ENCODE measurements at regions not wholly inside any gene's neighbourhood (a gene's known extent, or its start where the extent isn't known, plus 50 kb on each side); places are given as distances from the start of the nearest gene placed in this dataset.
A peak's percentile ranks its signal among the peaks of the same experiment; 100 is the strongest.

- Histone ChIP-seq H3K4me2 (ENCODE audit: low read depth, low read length, poor library complexity, severe bottlenecking) (no peak overlapping the region), H3K79me2 (ENCODE audit: insufficient read depth, low read length) (no peaks in the 10 kb centered on the region), H3K9me3 (ENCODE audit: insufficient read depth, low read length) (no peaks in the 10 kb centered on the region)
These were observed 917.6 kb downstream of the NCAM2 start for GRCh38 chr21:21915816-21916215.

GRCh38 chr21:21921410-21922232, 923.4 kb downstream of the NCAM2 start:
- Histone ChIP-seq H3K9ac (ENCODE audit: low read length) (no peak overlapping the region), H3K4me3 (ENCODE audit: insufficient read depth, low read length, poor library complexity, severe bottlenecking) (no peak overlapping the region), H4K20me1 (ENCODE audit: low read depth, low read length) (no peaks in the 10 kb centered on the region), H3K36me3 (ENCODE audit: low read length) (no peaks in the 10 kb centered on the region), H3K27me3 (ENCODE audit: low read length) (no peaks in the 10 kb centered on the region), H3K79me2 (ENCODE audit: insufficient read depth, low read length) (no peaks in the 10 kb centered on the region), H2AFZ (ENCODE audit: low read depth, low read length, severe bottlenecking) (peak overlapping the region; percentile 47), H3F3A (ENCODE audit: insufficient read depth) (no peaks in the 10 kb centered on the region), H3K4me2 (ENCODE audit: low read depth, low read length, poor library complexity, severe bottlenecking) (no peak overlapping the region), H3K27ac (ENCODE audit: low read depth, low read length) (no peak overlapping the region), H3K9me3 (ENCODE audit: insufficient read depth, low read length) (no peaks in the 10 kb centered on the region), H3K9me2 (replicated peaks; ENCODE audit: insufficient read depth, low read length) (no peaks in the 10 kb centered on the region)
- no peak for TF ChIP-seq EZH2phosphoT487 (conservative IDR thresholded peaks at IDR 0.05; ENCODE audit: low read length)
- TF ChIP-seq, protein P1, sequence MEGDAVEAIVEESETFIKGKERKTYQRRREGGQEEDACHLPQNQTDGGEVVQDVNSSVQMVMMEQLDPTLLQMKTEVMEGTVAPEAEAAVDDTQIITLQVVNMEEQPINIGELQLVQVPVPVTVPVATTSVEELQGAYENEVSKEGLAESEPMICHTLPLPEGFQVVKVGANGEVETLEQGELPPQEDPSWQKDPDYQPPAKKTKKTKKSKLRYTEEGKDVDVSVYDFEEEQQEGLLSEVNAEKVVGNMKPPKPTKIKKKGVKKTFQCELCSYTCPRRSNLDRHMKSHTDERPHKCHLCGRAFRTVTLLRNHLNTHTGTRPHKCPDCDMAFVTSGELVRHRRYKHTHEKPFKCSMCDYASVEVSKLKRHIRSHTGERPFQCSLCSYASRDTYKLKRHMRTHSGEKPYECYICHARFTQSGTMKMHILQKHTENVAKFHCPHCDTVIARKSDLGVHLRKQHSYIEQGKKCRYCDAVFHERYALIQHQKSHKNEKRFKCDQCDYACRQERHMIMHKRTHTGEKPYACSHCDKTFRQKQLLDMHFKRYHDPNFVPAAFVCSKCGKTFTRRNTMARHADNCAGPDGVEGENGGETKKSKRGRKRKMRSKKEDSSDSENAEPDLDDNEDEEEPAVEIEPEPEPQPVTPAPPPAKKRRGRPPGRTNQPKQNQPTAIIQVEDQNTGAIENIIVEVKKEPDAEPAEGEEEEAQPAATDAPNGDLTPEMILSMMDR (IDR thresholded peaks at IDR 0.05; ENCODE audit: insufficient read depth, low read length, poor library complexity, severe bottlenecking): peak; percentile 82

More at GRCh38 chr21:21915816-21916215, 917.6 kb downstream of the NCAM2 start:
- Histone ChIP-seq H3K9me2 (replicated peaks; ENCODE audit: insufficient read depth, low read length) (no peaks in the 10 kb centered on the region), H2AFZ (ENCODE audit: low read depth, low read length, severe bottlenecking) (no peak overlapping the region), H3F3A (ENCODE audit: insufficient read depth) (no peaks in the 10 kb centered on the region), H3K27me3 (ENCODE audit: low read length) (no peaks in the 10 kb centered on the region), H4K20me1 (ENCODE audit: low read depth, low read length) (no peaks in the 10 kb centered on the region), H3K9ac (ENCODE audit: low read length) (no peak overlapping the region), H3K4me3 (ENCODE audit: insufficient read depth, low read length, poor library complexity, severe bottlenecking) (no peak overlapping the region), H3K27ac (ENCODE audit: low read depth, low read length) (no peak overlapping the region), H3K36me3 (ENCODE audit: low read length) (no peaks in the 10 kb centered on the region)
- no peak for TF ChIP-seq EZH2phosphoT487 (conservative IDR thresholded peaks at IDR 0.05; ENCODE audit: low read length)
- TF ChIP-seq, protein P1 (IDR thresholded peaks at IDR 0.05; ENCODE audit: insufficient read depth, low read length, poor library complexity, severe bottlenecking): no peak

DNA sequence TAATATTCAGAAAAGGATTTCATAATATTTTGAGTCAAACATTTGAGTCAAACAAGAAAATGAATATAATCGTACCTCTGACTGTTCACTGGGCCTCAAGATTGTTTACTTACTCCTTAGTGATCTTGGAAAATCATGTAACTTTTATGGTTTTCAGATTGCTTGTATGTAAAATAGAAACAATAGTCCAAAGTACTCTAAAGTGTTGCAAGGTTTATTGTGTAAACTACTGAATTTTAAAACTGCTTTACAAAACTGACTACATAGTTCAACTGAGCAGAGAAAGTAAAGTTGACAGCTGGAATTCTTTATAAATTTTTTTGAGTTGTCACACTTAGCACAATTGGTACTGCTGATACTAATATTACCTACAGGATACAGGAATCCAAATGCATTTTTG, 931.0 kb downstream of the NCAM2 start:
- Histone ChIP-seq H3K9me3 (ENCODE audit: insufficient read depth, low read length) (no peaks in the 10 kb centered on the region), H3K79me2 (ENCODE audit: insufficient read depth, low read length) (no peaks in the 10 kb centered on the region), H3K4me3 (ENCODE audit: insufficient read depth, low read length, poor library complexity, severe bottlenecking) (no peak overlapping the region), H3F3A (ENCODE audit: insufficient read depth) (no peaks in the 10 kb centered on the region), H3K4me2 (ENCODE audit: low read depth, low read length, poor library complexity, severe bottlenecking) (no peak overlapping the region), H4K20me1 (ENCODE audit: low read depth, low read length) (no peaks in the 10 kb centered on the region), H3K36me3 (ENCODE audit: low read length) (no peaks in the 10 kb centered on the region), H3K9me2 (replicated peaks; ENCODE audit: insufficient read depth, low read length) (no peaks in the 10 kb centered on the region), H3K9ac (ENCODE audit: low read length) (no peak overlapping the region), H3K27me3 (ENCODE audit: low read length) (no peaks in the 10 kb centered on the region), H3K27ac (ENCODE audit: low read depth, low read length) (no peak overlapping the region), H2AFZ (ENCODE audit: low read depth, low read length, severe bottlenecking) (no peak overlapping the region)
- TF ChIP-seq EZH2phosphoT487 (conservative IDR thresholded peaks at IDR 0.05; ENCODE audit: low read length): no peak

DNA sequence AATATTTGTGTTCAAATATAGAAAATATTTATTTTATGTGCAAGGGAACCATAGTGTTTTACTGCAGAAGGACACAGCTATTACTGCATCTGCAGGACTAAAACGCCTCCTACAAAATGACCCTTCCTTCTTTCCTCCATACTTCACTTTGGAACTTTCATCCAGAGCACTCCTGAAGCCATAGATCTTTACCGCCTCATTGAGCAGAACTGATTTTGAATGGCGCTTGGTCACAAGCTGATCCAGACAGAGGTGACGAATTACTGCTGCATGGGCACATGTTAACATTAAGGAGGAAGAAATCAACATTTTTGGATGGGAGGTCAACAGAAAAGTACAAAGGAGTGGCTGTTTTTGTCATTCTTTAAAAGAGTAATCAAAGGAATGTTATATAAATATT, 931.6 kb downstream of the NCAM2 start:
- H3K4me3 ChIP-seq (ENCODE audit: insufficient read depth, low read length, poor library complexity, severe bottlenecking): no peak overlapping the region
- H3K9ac ChIP-seq (ENCODE audit: low read length): no peak overlapping the region
- H3K79me2 ChIP-seq (ENCODE audit: insufficient read depth, low read length): no peaks in the 10 kb centered on the region
- H3F3A ChIP-seq (ENCODE audit: insufficient read depth): no peaks in the 10 kb centered on the region
- H3K9me2 ChIP-seq (replicated peaks; ENCODE audit: insufficient read depth, low read length): no peaks in the 10 kb centered on the region
- TF ChIP-seq, protein P1 (IDR thresholded peaks at IDR 0.05; ENCODE audit: insufficient read depth, low read length, poor library complexity, severe bottlenecking): no peak
- TF ChIP-seq EZH2phosphoT487 (conservative IDR thresholded peaks at IDR 0.05; ENCODE audit: low read length): no peak
- no peaks in the 10 kb centered on the region for H3K27me3 ChIP-seq (ENCODE audit: low read length)
- no peaks in the 10 kb centered on the region for H4K20me1 ChIP-seq (ENCODE audit: low read depth, low read length)
- H3K36me3 ChIP-seq (ENCODE audit: low read length): no peaks in the 10 kb centered on the region
- H3K9me3 ChIP-seq (ENCODE audit: insufficient read depth, low read length): no peaks in the 10 kb centered on the region
- no peak overlapping the region for H3K27ac ChIP-seq (ENCODE audit: low read depth, low read length)
- H2AFZ ChIP-seq (ENCODE audit: low read depth, low read length, severe bottlenecking): no peak overlapping the region
- no peak overlapping the region for H3K4me2 ChIP-seq (ENCODE audit: low read depth, low read length, poor library complexity, severe bottlenecking)
